ENCODE measurements at regions not wholly inside any gene's neighbourhood (a gene's known extent, or its start where the extent isn't known, plus 50 kb on each side); places are given as distances from the start of the nearest gene placed in this dataset.

GRCh38 chr13:27699952-27700351 is 78.3 kb downstream of the POLR1D start:
- H3K4me3 ChIP-seq (ENCODE audit: low read depth, low read length): no peak overlapping the region
- no peak for DNase-seq (ENCODE audit: low read depth)
- no peak for TF ChIP-seq CTCF (IDR thresholded peaks at IDR 0.05; ENCODE audit: insufficient read depth, low read depth, low read length, missing control alignments)

- DNase-seq (ENCODE audit: low read depth): peak; percentile 16
- no peak for TF ChIP-seq CTCF (IDR thresholded peaks at IDR 0.05; ENCODE audit: insufficient read depth, low read depth, low read length, missing control alignments)
- no peak overlapping the region for H3K4me3 ChIP-seq (ENCODE audit: low read depth, low read length)
These were observed 83.0 kb downstream of the POLR1D start for GRCh38 chr13:27704681-27705080.

GRCh38 chr13:27708325-27708724 is 84.0 kb upstream of the GSX1 start:
- DNase-seq (ENCODE audit: low read depth): no peak
- no peak for TF ChIP-seq CTCF (IDR thresholded peaks at IDR 0.05; ENCODE audit: insufficient read depth, low read depth, low read length, missing control alignments)
- no peak overlapping the region for H3K4me3 ChIP-seq (ENCODE audit: low read depth, low read length)

GRCh38 chr13:27709779-27710178 is 82.5 kb upstream of the GSX1 start:
- DNase-seq (ENCODE audit: low read depth): no peak
- TF ChIP-seq CTCF (IDR thresholded peaks at IDR 0.05; ENCODE audit: insufficient read depth, low read depth, low read length, missing control alignments): no peak

GRCh38 chr13:27712421-27712820 is 79.9 kb upstream of the GSX1 start:
- TF ChIP-seq CTCF (IDR thresholded peaks at IDR 0.05; ENCODE audit: insufficient read depth, low read depth, low read length, missing control alignments): peak; percentile 5
- no peak overlapping the region for H3K4me3 ChIP-seq (ENCODE audit: low read depth, low read length)
- DNase-seq (ENCODE audit: low read depth): no peak

More at GRCh38 chr13:27709779-27710178, 82.5 kb upstream of the GSX1 start:
- H3K4me3 ChIP-seq (ENCODE audit: low read depth, low read length): no peak overlapping the region

- TF ChIP-seq CTCF (IDR thresholded peaks at IDR 0.05; ENCODE audit: insufficient read depth, low read depth, low read length, missing control alignments): no peak
- H3K4me3 ChIP-seq (ENCODE audit: low read depth, low read length): no peak overlapping the region
- DNase-seq (ENCODE audit: low read depth): no peak
These were observed 78.5 kb upstream of the GSX1 start for GRCh38 chr13:27713767-27714166.

GRCh38 chr13:27721681-27722080 is 70.6 kb upstream of the GSX1 start:
- H3K4me3 ChIP-seq (ENCODE audit: low read depth, low read length): no peak overlapping the region
- DNase-seq (ENCODE audit: low read depth): no peak
- no peak for TF ChIP-seq CTCF (IDR thresholded peaks at IDR 0.05; ENCODE audit: insufficient read depth, low read depth, low read length, missing control alignments)

All from GM12865 (cell line).